Parathyroid adenoma (tissue), 2 donors: ENCODE measurements at regions not wholly inside any gene's neighbourhood (a gene's known extent, or its start where the extent isn't known, plus 50 kb on each side); places are given as distances from the start of the nearest gene placed in this dataset.

Source experiments
- H2AFZ ChIP-seq: fragments of 300-600 bp; sonication (generic); one replicate; pipeline ENCODE4 v1.7.0; 2017; ENCODE audit warnings: antibody characterized with exemption, mild to moderate bottlenecking
- H3K27ac ChIP-seq: fragments of 300-600 bp; sonication (generic); one replicate; pipeline ENCODE4 v1.7.0; 2017
- H3K27me3 ChIP-seq: fragments of 300-600 bp; sonication (generic); one replicate; pipeline ENCODE4 v1.7.0; 2017; ENCODE audit warnings: low read length; ENCODE audit not compliant: control insufficient read depth, insufficient read depth
- H3K36me3 ChIP-seq: fragments of 300-600 bp; sonication (generic); one replicate; pipeline ENCODE4 v1.7.0; 2017; ENCODE audit warnings: low read length; ENCODE audit not compliant: control insufficient read depth, insufficient read depth
- H3K4me1 ChIP-seq: fragments of 300-600 bp; sonication (generic); one replicate; pipeline ENCODE4 v1.7.0; 2017; ENCODE audit warnings: control low read depth
- H3K4me2 ChIP-seq: fragments of 300-600 bp; sonication (generic); one replicate; pipeline ENCODE4 v1.7.0; 2017; ENCODE audit warnings: low read length
- H3K4me3 ChIP-seq: fragments of 300-600 bp; sonication (generic); one replicate; pipeline ENCODE4 v1.7.0; 2017; ENCODE audit warnings: low read depth, low read length
- H3K79me2 ChIP-seq: fragments of 300-600 bp; sonication (generic); one replicate; pipeline ENCODE4 v1.7.0; 2017; ENCODE audit warnings: control low read depth
- H3K9ac ChIP-seq: fragments of 300-600 bp; sonication (generic); one replicate; pipeline ENCODE4 v1.7.0; 2017; ENCODE audit warnings: mild to moderate bottlenecking
- H3K9me3 ChIP-seq: fragments of 300-600 bp; sonication (generic); one replicate; pipeline ENCODE4 v1.7.0; 2017; ENCODE audit warnings: low read length; ENCODE audit not compliant: control insufficient read depth
- TF ChIP-seq, protein P1 (sequence below): fragments of 300-600 bp; sonication (generic); IDR thresholded peaks from one replicate; pipeline ENCODE4 v1.7.0; 2017; ENCODE audit warnings: antibody characterized with exemption, mild to moderate bottlenecking
- donor health status: primary hyperparathyroidism.

- no peak overlapping the region for H3K4me3 ChIP-seq
- no peak overlapping the region for H3K27ac ChIP-seq
- H2AFZ ChIP-seq, result no peak overlapping the region
- no peak overlapping the region for H3K4me2 ChIP-seq
- no peaks in the 10 kb centered on the region for H3K9me3 ChIP-seq
- no peaks in the 10 kb centered on the region for H3K79me2 ChIP-seq
- no peak overlapping the region for H3K9ac ChIP-seq
- H3K36me3 ChIP-seq, result no peaks in the 10 kb centered on the region
- no peaks in the 10 kb centered on the region for H3K27me3 ChIP-seq
- no peaks in the 10 kb centered on the region for H3K4me1 ChIP-seq
- TF ChIP-seq, protein P1, sequence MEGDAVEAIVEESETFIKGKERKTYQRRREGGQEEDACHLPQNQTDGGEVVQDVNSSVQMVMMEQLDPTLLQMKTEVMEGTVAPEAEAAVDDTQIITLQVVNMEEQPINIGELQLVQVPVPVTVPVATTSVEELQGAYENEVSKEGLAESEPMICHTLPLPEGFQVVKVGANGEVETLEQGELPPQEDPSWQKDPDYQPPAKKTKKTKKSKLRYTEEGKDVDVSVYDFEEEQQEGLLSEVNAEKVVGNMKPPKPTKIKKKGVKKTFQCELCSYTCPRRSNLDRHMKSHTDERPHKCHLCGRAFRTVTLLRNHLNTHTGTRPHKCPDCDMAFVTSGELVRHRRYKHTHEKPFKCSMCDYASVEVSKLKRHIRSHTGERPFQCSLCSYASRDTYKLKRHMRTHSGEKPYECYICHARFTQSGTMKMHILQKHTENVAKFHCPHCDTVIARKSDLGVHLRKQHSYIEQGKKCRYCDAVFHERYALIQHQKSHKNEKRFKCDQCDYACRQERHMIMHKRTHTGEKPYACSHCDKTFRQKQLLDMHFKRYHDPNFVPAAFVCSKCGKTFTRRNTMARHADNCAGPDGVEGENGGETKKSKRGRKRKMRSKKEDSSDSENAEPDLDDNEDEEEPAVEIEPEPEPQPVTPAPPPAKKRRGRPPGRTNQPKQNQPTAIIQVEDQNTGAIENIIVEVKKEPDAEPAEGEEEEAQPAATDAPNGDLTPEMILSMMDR, result no peak
Observed at GRCh38 chr16:48930951-48931553, 321.1 kb upstream of the N4BP1 start.

DNA sequence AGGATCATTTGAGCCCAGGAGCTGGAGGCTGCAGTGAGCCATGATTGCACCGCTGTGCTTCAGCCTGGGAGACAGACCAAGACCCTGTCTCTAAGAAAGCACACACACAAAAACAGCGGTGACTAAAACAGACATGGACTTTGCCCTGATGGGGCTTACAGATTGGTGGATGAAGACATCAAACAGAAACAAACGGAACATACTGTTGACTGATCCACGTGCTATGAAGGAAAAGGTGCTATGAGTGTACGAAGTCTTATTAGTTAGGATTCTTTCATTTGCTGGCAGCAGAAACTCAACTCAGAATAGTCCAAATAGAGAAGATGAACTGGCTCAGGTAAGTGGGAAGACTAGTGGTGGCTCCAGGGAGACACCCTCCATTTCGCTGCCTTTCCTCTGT is 309.8 kb upstream of the N4BP1 start:
- no peak overlapping the region for H3K4me3 ChIP-seq
- H3K9me3 ChIP-seq, result no peaks in the 10 kb centered on the region
- H3K79me2 ChIP-seq, result no peaks in the 10 kb centered on the region
- no peak overlapping the region for H3K4me2 ChIP-seq
- H3K27ac ChIP-seq, result no peak overlapping the region
- H3K9ac ChIP-seq, result no peak overlapping the region
- TF ChIP-seq, protein P1, result no peak
- H3K36me3 ChIP-seq, result no peaks in the 10 kb centered on the region
- no peaks in the 10 kb centered on the region for H3K4me1 ChIP-seq
- H3K27me3 ChIP-seq, result no peaks in the 10 kb centered on the region
- no peak overlapping the region for H2AFZ ChIP-seq

GRCh38 chr16:48918520-48919258 is 308.7 kb upstream of the N4BP1 start:
- Histone ChIP-seq H3K27ac (no peak overlapping the region), H3K4me3 (no peak overlapping the region), H3K9me3 (no peaks in the 10 kb centered on the region), H3K79me2 (no peaks in the 10 kb centered on the region), H3K4me1 (no peaks in the 10 kb centered on the region), H3K9ac (no peak overlapping the region), H3K4me2 (no peak overlapping the region), H3K36me3 (no peaks in the 10 kb centered on the region), H2AFZ (no peak overlapping the region), H3K27me3 (no peaks in the 10 kb centered on the region)
- TF ChIP-seq, protein P1, result no peak

DNA sequence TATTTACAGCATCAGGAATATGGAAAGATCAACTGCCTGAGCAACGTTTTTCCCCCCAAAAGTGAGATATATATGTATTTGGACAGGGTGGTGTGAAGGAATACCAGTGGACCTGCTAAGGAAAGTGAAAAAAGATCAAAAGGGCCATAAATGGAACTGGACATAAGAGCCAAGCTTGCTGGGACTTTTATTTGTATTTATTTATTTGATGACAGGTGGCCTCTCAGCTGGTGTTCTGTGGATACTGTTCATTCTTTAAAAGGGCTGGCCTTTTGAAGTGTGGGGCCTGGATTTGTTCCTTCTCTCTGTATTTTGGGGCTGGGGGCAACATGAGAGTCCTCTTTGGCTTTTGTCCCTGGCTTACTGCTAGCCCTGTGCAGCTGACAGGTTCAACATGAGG is 306.6 kb upstream of the N4BP1 start:
- H3K27ac ChIP-seq, result no peak overlapping the region
- H3K36me3 ChIP-seq, result no peaks in the 10 kb centered on the region
- no peaks in the 10 kb centered on the region for H3K27me3 ChIP-seq
- H3K9me3 ChIP-seq, result no peaks in the 10 kb centered on the region
- H3K79me2 ChIP-seq, result no peaks in the 10 kb centered on the region
- H3K4me3 ChIP-seq, result no peak overlapping the region
- H3K4me2 ChIP-seq, result no peak overlapping the region
- TF ChIP-seq, protein P1, result no peak
- no peak overlapping the region for H2AFZ ChIP-seq
- H3K4me1 ChIP-seq, result no peaks in the 10 kb centered on the region
- no peak overlapping the region for H3K9ac ChIP-seq

GRCh38 chr16:48914070-48914469 is 304.1 kb upstream of the N4BP1 start:
- H3K36me3 ChIP-seq, result no peaks in the 10 kb centered on the region
- H2AFZ ChIP-seq, result no peak overlapping the region
- no peak overlapping the region for H3K4me2 ChIP-seq
- no peaks in the 10 kb centered on the region for H3K9me3 ChIP-seq
- H3K79me2 ChIP-seq, result no peaks in the 10 kb centered on the region
- H3K4me1 ChIP-seq, result no peaks in the 10 kb centered on the region
- TF ChIP-seq, protein P1, result no peak
- H3K27ac ChIP-seq, result no peak overlapping the region
- no peaks in the 10 kb centered on the region for H3K27me3 ChIP-seq
- H3K9ac ChIP-seq, result no peak overlapping the region
- no peak overlapping the region for H3K4me3 ChIP-seq
